ENCODE measurements at regions not wholly inside any gene's neighbourhood (a gene's known extent, or its start where the extent isn't known, plus 50 kb on each side); places are given as distances from the start of the nearest gene placed in this dataset.
"Not testable (repeated sequence)": the region's sequence is repeated elsewhere in the genome, so short reads cannot be mapped to it uniquely, and the experiment has no call there.

GRCh38 chr20:29500738-29501137 lies 1756.7 kb upstream of the DEFB115 start:
- H3K4me2 ChIP-seq (ENCODE audit: control insufficient read depth, insufficient read depth); H3K9me3 ChIP-seq (replicated peaks; ENCODE audit: control insufficient read depth, insufficient read depth, low read length); H3K27me3 ChIP-seq (replicated peaks in 1 of 2; ENCODE audit: control insufficient read depth in 2 of 2, insufficient read depth in 2 of 2, low read length in 1 of 2); H3K9ac ChIP-seq (ENCODE audit: control insufficient read depth, insufficient read depth, low read length); POLR2A ChIA-PET; in situ Hi-C loops (cut with MboI); H3K27ac ChIP-seq (ENCODE audit: control insufficient read depth, insufficient read depth); BruUV-seq (replicated peaks); CTCF ChIA-PET; FAIRE-seq; DNase-seq (ENCODE audit: low read depth, low spot score); H3K4me3 ChIP-seq; H3K36me3 ChIP-seq (ENCODE audit: control insufficient read depth in 2 of 2, insufficient read depth in 2 of 2, low read length in 1 of 2); H2AFZ ChIP-seq (ENCODE audit: control insufficient read depth, low read depth, low read length); intact Hi-C loops (cut with micrococcal nuclease; ENCODE audit: unreplicated experiment); ATAC-seq; H3K79me2 ChIP-seq (ENCODE audit: control insufficient read depth, insufficient read depth, low read length); SMC1A ChIA-PET (ENCODE audit: uncharacterized antibody, unreplicated experiment); H3K4me1 ChIP-seq (ENCODE audit: control insufficient read depth, insufficient read depth, low read length); H4K20me1 ChIP-seq (ENCODE audit: control insufficient read depth, insufficient read depth); RAD21 ChIA-PET (ENCODE audit: unreplicated experiment): not testable (repeated sequence)
- WGBS (ENCODE audit: insufficient coverage, insufficient replicate concordance, low lambda C conversion rate, missing lambda C conversion rate), result 11% methylated on average over 3 of the region's 3 CpGs

DNA sequence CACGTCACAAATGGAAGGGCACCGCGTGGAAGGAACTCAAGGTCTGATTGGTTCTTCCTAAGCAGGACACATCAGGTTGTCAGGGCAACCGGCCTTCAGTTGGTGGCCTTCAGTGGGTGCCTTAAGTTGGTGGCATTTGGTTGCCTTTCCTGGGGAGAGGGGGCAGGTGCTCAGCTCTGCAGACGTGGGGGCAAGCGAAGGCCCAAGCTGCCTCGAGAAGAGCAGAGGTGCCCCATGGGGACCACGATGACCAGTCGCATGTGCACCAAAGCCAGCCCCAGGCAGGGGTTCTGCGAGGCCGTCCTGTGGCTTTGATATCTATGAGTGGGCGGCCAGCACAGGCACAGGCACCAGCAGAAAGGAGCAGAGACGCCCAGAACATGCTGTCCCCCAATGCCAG lies 1742.8 kb upstream of the DEFB115 start:
- SMC1A ChIA-PET (ENCODE audit: uncharacterized antibody, unreplicated experiment); H3K4me2 ChIP-seq (ENCODE audit: control insufficient read depth, insufficient read depth); H3K9ac ChIP-seq (ENCODE audit: control insufficient read depth, insufficient read depth, low read length); in situ Hi-C loops (cut with MboI); ATAC-seq; H3K9me3 ChIP-seq (replicated peaks; ENCODE audit: control insufficient read depth, insufficient read depth, low read length); H3K27me3 ChIP-seq (replicated peaks in 1 of 2; ENCODE audit: control insufficient read depth in 2 of 2, insufficient read depth in 2 of 2, low read length in 1 of 2); H3K4me3 ChIP-seq; H2AFZ ChIP-seq (ENCODE audit: control insufficient read depth, low read depth, low read length); H3K79me2 ChIP-seq (ENCODE audit: control insufficient read depth, insufficient read depth, low read length); CTCF ChIA-PET; H3K27ac ChIP-seq (ENCODE audit: control insufficient read depth, insufficient read depth); POLR2A ChIA-PET; intact Hi-C loops (cut with micrococcal nuclease; ENCODE audit: unreplicated experiment); H3K36me3 ChIP-seq (ENCODE audit: control insufficient read depth in 2 of 2, insufficient read depth in 2 of 2, low read length in 1 of 2); DNase-seq (ENCODE audit: low read depth, low spot score); FAIRE-seq; H4K20me1 ChIP-seq (ENCODE audit: control insufficient read depth, insufficient read depth); RAD21 ChIA-PET (ENCODE audit: unreplicated experiment); BruUV-seq (replicated peaks); H3K4me1 ChIP-seq (ENCODE audit: control insufficient read depth, insufficient read depth, low read length): not testable (repeated sequence)
- WGBS (ENCODE audit: insufficient coverage, insufficient replicate concordance, low lambda C conversion rate, missing lambda C conversion rate), result 29% methylated on average over 13 of the region's 13 CpGs

DNA sequence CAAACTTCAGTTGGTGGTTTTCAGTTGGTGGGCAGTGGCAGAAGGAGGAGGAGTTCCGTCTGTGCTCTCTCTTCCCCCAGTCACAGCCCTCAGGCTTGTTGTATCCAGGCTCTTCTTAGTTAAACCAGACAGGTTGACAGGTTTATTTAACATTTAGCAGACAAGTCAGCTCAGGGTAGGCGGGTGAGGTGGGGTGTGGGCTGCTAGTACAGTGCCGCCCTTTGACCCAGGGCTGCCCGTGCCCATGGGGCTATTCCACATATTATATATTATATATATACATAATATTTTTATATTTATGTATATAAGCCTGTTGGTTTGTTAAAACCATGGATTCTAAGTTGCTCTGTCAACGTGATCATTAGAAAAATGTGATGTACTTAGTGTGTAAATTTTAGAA lies 1740.6 kb upstream of the DEFB115 start:
- intact Hi-C loops (cut with micrococcal nuclease; ENCODE audit: unreplicated experiment); POLR2A ChIA-PET; H4K20me1 ChIP-seq (ENCODE audit: control insufficient read depth, insufficient read depth); H3K4me1 ChIP-seq (ENCODE audit: control insufficient read depth, insufficient read depth, low read length); H3K27me3 ChIP-seq (replicated peaks in 1 of 2; ENCODE audit: control insufficient read depth in 2 of 2, insufficient read depth in 2 of 2, low read length in 1 of 2); H3K27ac ChIP-seq (ENCODE audit: control insufficient read depth, insufficient read depth); H3K4me2 ChIP-seq (ENCODE audit: control insufficient read depth, insufficient read depth); in situ Hi-C loops (cut with MboI); DNase-seq (ENCODE audit: low read depth, low spot score); SMC1A ChIA-PET (ENCODE audit: uncharacterized antibody, unreplicated experiment); H2AFZ ChIP-seq (ENCODE audit: control insufficient read depth, low read depth, low read length); RAD21 ChIA-PET (ENCODE audit: unreplicated experiment); CTCF ChIA-PET; H3K9ac ChIP-seq (ENCODE audit: control insufficient read depth, insufficient read depth, low read length); BruUV-seq (replicated peaks); FAIRE-seq; H3K79me2 ChIP-seq (ENCODE audit: control insufficient read depth, insufficient read depth, low read length); H3K9me3 ChIP-seq (replicated peaks; ENCODE audit: control insufficient read depth, insufficient read depth, low read length); H3K4me3 ChIP-seq; ATAC-seq; H3K36me3 ChIP-seq (ENCODE audit: control insufficient read depth in 2 of 2, insufficient read depth in 2 of 2, low read length in 1 of 2): not testable (repeated sequence)
- WGBS (ENCODE audit: insufficient coverage, insufficient replicate concordance, low lambda C conversion rate, missing lambda C conversion rate), result 21% methylated on average over 5 of the region's 5 CpGs

Measured in GM12878 (cell line).